NT2/D1 (cell line): ENCODE measurements at regions not wholly inside any gene's neighbourhood (a gene's known extent, or its start where the extent isn't known, plus 50 kb on each side); places are given as distances from the start of the nearest gene placed in this dataset.
"Not testable (repeated sequence)": the region's sequence is repeated elsewhere in the genome, so short reads cannot be mapped to it uniquely, and the experiment has no call there.

Source experiments
- DNase-seq: peaks from one replicate; pipeline ENCODE4 v3.0.0-alpha.2; 2011; ENCODE audit warnings: low read depth, low spot score
- H3K27me3 ChIP-seq: 2 replicates; pipeline ENCODE4 v1.6.0; 2011; ENCODE audit warnings: mild to moderate bottlenecking; ENCODE audit not compliant: insufficient read length, insufficient read depth
- H3K36me3 ChIP-seq: 2 replicates; pipeline ENCODE4 v1.6.1; 2011; ENCODE audit warnings: mild to moderate bottlenecking, low read length, mixed read lengths; ENCODE audit not compliant: insufficient read depth, insufficient read length
- H3K4me1 ChIP-seq: 2 replicates; pipeline ENCODE4 v1.5.1; 2011; ENCODE audit not compliant: insufficient read depth, insufficient read length
- H3K4me3 ChIP-seq: 2 replicates; pipeline ENCODE4 v1.5.1; 2011; ENCODE audit warnings: low read depth; ENCODE audit not compliant: insufficient read length
- H3K9ac ChIP-seq: 2 replicates; pipeline ENCODE4 v1.6.0; 2011; ENCODE audit warnings: low read depth; ENCODE audit not compliant: insufficient read length
- H3K9me3 ChIP-seq: 2 replicates; pipeline ENCODE4 v1.5.1; 2011; ENCODE audit warnings: mild to moderate bottlenecking, low read length; ENCODE audit not compliant: insufficient read depth
- SUZ12 ChIP-seq: IDR thresholded peaks from 2 replicates; pipeline ENCODE4 v1.6.1; 2011; ENCODE audit not compliant: insufficient read length, insufficient read depth; ENCODE audit errors: extremely low read depth
- YY1 ChIP-seq: IDR thresholded peaks from 2 replicates; pipeline ENCODE4 v1.6.1; 2011; ENCODE audit not compliant: insufficient read length, insufficient read depth
- ZNF274 ChIP-seq: IDR thresholded peaks from 2 replicates; pipeline ENCODE4 v1.6.1; 2011; ENCODE audit warnings: mild to moderate bottlenecking, low read depth, low read length

DNA sequence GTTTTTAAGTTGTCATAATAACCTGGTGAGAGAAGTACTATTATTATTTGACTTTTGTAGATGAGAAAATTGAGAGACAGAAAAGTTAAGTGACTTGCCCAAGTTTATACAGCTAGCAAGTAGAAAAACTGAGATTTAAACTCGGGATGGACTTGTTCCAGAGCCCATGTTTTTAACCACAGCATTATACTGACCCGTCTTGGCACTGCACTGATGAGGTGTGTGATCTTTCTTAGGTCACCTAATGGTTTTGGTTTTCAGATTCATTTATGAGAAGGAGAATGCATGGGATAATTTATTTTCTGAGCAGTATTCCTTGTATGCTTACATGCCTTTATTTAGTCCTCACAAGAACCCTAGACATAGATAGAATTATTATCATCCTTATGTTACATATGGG, 201.8 kb upstream of the CDKN2B start:
- H3K4me1 ChIP-seq = no peaks in the 10 kb centered on the region
- H3K4me3 ChIP-seq = no peak overlapping the region
- no peaks in the 10 kb centered on the region for H3K27me3 ChIP-seq
- TF ChIP-seq ZNF274 (no peak), SUZ12 (no peak), YY1 (no peak)
- no peaks in the 10 kb centered on the region for H3K36me3 ChIP-seq
- H3K9ac ChIP-seq = no peak overlapping the region
- no peak for DNase-seq
- H3K9me3 ChIP-seq = no peaks in the 10 kb centered on the region

DNA sequence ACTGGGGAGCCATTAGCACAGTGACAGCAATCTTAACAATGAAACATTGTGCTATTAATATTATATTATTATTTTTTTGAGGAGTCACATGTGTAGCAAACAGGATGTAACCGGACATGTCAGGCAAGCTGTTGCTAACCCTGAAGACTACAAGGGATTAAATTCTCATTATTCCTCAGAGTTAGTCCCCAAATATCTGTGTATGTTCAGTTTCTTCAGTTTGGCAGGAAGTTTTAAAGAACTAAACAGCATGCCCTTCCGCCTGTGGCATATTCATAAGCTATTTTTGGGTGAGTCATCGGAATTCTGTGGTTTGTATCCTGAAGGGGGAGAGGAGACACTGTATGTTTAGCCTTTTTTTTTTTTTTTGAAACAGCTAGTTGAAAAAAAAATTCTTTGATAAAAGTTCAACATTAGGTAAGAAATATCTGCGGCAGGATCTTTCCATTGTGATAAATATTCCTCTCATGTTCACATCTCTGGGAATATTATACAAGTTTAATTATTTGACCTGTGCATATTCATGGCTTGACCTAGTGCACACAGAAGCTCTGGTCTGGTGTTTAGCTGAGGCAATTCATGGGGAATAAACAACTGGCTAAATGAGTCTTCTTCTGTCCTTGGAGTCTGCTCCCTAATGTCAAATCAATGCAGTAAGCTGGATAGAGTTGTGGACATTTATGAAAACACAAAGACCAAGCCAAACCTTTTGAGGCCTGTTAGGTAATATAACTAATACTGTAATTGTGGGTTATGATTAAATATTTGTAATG, 202.7 kb upstream of the CDKN2B start:
- DNase-seq = no peak
- Histone ChIP-seq H3K4me1 (no peaks in the 10 kb centered on the region), H3K36me3 (no peaks in the 10 kb centered on the region), H3K4me3 (no peak overlapping the region), H3K9me3 (no peaks in the 10 kb centered on the region), H3K27me3 (no peaks in the 10 kb centered on the region), H3K9ac (no peak overlapping the region)
- TF ChIP-seq ZNF274 (no peak), YY1 (no peak), SUZ12 (no peak)

DNA sequence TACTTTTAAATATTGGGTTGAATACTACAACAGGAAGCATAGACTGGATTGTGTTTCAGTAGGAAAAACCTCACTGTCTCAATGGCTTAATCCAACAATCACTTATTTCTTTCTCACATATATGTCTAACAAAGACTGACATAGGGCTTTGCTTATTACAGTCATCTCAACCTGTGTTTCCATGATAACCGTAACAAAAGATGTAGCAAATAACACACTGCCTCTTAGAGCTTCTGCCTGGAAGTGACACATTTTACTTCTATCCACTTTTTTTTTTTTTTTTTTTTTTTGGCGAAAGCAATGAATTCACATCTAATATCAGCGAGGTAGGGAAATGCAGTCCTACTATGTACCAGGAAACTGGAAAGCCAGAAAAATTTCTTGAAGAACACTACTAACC, 204.9 kb upstream of the CDKN2B start:
- H3K9me3 ChIP-seq = no peaks in the 10 kb centered on the region
- no peak for DNase-seq
- no peaks in the 10 kb centered on the region for H3K36me3 ChIP-seq
- no peak for TF ChIP-seq YY1
- no peak for TF ChIP-seq ZNF274
- TF ChIP-seq SUZ12 = no peak
- no peak overlapping the region for H3K9ac ChIP-seq
- no peaks in the 10 kb centered on the region for H3K27me3 ChIP-seq
- no peak overlapping the region for H3K4me3 ChIP-seq
- H3K4me1 ChIP-seq = no peaks in the 10 kb centered on the region

GRCh38 chr9:22214497-22215031, 205.5 kb upstream of the CDKN2B start:
- TF ChIP-seq SUZ12 (no peak), ZNF274 (no peak), YY1 (no peak)

GRCh38 chr9:22215521-22215920, 206.4 kb upstream of the CDKN2B start:
- DNase-seq = no peak
- Histone ChIP-seq H3K27me3 (no peaks in the 10 kb centered on the region), H3K36me3 (no peaks in the 10 kb centered on the region), H3K4me1 (no peaks in the 10 kb centered on the region), H3K9me3 (no peaks in the 10 kb centered on the region), H3K9ac (no peak overlapping the region), H3K4me3 (no peak overlapping the region)
- TF ChIP-seq SUZ12 (no peak), ZNF274 (no peak), YY1 (no peak)

More at GRCh38 chr9:22214497-22215031, 205.5 kb upstream of the CDKN2B start:
- Histone ChIP-seq H3K4me3 (no peak overlapping the region), H3K4me1 (no peaks in the 10 kb centered on the region), H3K9me3 (no peaks in the 10 kb centered on the region), H3K27me3 (no peaks in the 10 kb centered on the region), H3K9ac (no peak overlapping the region), H3K36me3 (no peaks in the 10 kb centered on the region)
- no peak for DNase-seq

- TF ChIP-seq ZNF274 (no peak), SUZ12 (no peak), YY1 (no peak)
- no peaks in the 10 kb centered on the region for H3K27me3 ChIP-seq
- no peak overlapping the region for H3K9ac ChIP-seq
- H3K9me3 ChIP-seq = no peaks in the 10 kb centered on the region
- H3K36me3 ChIP-seq = no peaks in the 10 kb centered on the region
- H3K4me3 ChIP-seq = no peak overlapping the region
- H3K4me1 ChIP-seq = no peaks in the 10 kb centered on the region
- no peak for DNase-seq
These were observed 207.6 kb upstream of the CDKN2B start for GRCh38 chr9:22216730-22217172.

GRCh38 chr9:22217254-22217653, 208.1 kb upstream of the CDKN2B start:
- H3K4me1 ChIP-seq = no peaks in the 10 kb centered on the region
- H3K9ac ChIP-seq = no peak overlapping the region
- H3K27me3 ChIP-seq = no peaks in the 10 kb centered on the region
- DNase-seq = no peak
- no peaks in the 10 kb centered on the region for H3K9me3 ChIP-seq
- TF ChIP-seq YY1 (no peak), ZNF274 (no peak), SUZ12 (no peak)
- no peaks in the 10 kb centered on the region for H3K36me3 ChIP-seq
- H3K4me3 ChIP-seq = no peak overlapping the region

DNA sequence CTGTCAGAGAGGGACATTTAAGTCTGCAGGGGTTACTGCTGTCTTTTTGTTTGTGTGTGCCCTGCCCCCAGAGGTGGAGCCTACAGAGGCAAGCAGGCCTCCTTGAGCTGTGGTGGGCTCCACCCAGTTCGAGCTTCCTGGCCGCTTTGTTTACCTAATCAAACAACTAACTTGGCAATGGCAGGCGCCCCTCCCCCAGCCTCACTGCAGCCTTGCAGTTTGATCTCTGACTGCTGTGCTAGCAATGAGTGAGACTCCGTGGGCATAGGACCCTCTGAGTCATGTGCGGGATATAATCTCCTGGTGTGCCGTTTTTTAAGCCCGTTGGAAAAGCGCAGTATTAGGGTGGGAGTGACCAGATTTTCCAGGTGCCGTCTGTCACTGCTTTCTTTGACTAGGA, 216.8 kb upstream of the CDKN2B start:
- H3K36me3 ChIP-seq, DNase-seq, H3K27me3 ChIP-seq, H3K4me3 ChIP-seq, H3K9ac ChIP-seq, H3K4me1 ChIP-seq: not testable (repeated sequence)
- peaks cover 40% of the 10 kb centered on the region for H3K9me3 ChIP-seq
